OCI-LY3 (cell line): ENCODE measurements at regions not wholly inside any gene's neighbourhood (a gene's known extent, or its start where the extent isn't known, plus 50 kb on each side); places are given as distances from the start of the nearest gene placed in this dataset.

Source experiments
- H2AFZ ChIP-seq: fragments of 200-600, 300-600 bp; shearing (Covaris generic); 2 replicates; pipeline ENCODE4 v1.6.0; 2014; ENCODE audit warnings: antibody characterized with exemption, low read depth, low read length
- H3K27ac ChIP-seq: fragments of 200-600, 300-600 bp; sonication (generic); 2 replicates; pipeline ENCODE4 v1.5.1; 2014; ENCODE audit warnings: mild to moderate bottlenecking, low read length, moderate library complexity, mixed read lengths
- H3K27me3 ChIP-seq: fragments of 200-600, 300-600 bp; sonication (generic); 2 replicates; pipeline ENCODE4 v1.6.1; 2014; ENCODE audit warnings: low read depth, low read length, mixed read lengths
- H3K36me3 ChIP-seq: fragments of 200-600, 300-600 bp; sonication (generic); replicated peaks from 2 replicates; pipeline ENCODE3; 2014; ENCODE audit warnings: low read depth, low read length, mixed read lengths
- H3K4me1 ChIP-seq: fragments of 300-600, 200-600 bp; sonication (generic); 2 replicates; pipeline ENCODE4 v1.6.1; 2014; ENCODE audit warnings: low read length, mixed read lengths
- H3K4me2 ChIP-seq: fragments of 200-600, 300-600 bp; sonication (generic); 2 replicates; pipeline ENCODE4 v1.6.1; 2014; ENCODE audit warnings: low read length, mixed read lengths
- H3K4me3 ChIP-seq: fragments of 300-600, 200-600 bp; sonication (generic); 2 replicates; pipeline ENCODE4 v1.5.1; 2014; ENCODE audit warnings: antibody characterized with exemption, mild to moderate bottlenecking, low read length, moderate library complexity
- H3K79me2 ChIP-seq: fragments of 300-600, 200-600 bp; shearing (Covaris generic); 2 replicates; pipeline ENCODE4 v1.6.1; 2014; ENCODE audit warnings: mild to moderate bottlenecking, low read length, mixed read lengths
- H3K9ac ChIP-seq: fragments of 300-600, 200-600 bp; shearing (Covaris generic); 2 replicates; pipeline ENCODE4 v1.6.0; 2014; ENCODE audit warnings: mild to moderate bottlenecking, low read length, moderate library complexity
- H3K9me3 ChIP-seq: fragments of 200-600, 300-600 bp; shearing (Covaris generic); 2 replicates; pipeline ENCODE4 v1.6.1; 2014; ENCODE audit warnings: low read length, mixed read lengths; ENCODE audit not compliant: insufficient read depth
- H4K20me1 ChIP-seq: fragments of 200-600, 300-600 bp; sonication (generic); 2 replicates; pipeline ENCODE4 v1.6.1; 2016; ENCODE audit warnings: low read length, mixed read lengths; ENCODE audit not compliant: insufficient read depth
- CTCF ChIP-seq: fragments of 200-600, 300-600 bp; sonication (generic); IDR thresholded peaks from 2 replicates; pipeline ENCODE4 v1.5.1; 2014; ENCODE audit warnings: antibody characterized with exemption, low read length, low read depth
- EZH2phosphoT487 ChIP-seq: fragments of 200-600 bp; shearing (Covaris generic); IDR thresholded peaks from 2 replicates; pipeline ENCODE4 v1.6.1; 2018; ENCODE audit warnings: antibody characterized with exemption, mixed run types, low read depth

GRCh38 chr5:32499261-32499660, 54.7 kb upstream of the ZFR start:
- no peak overlapping the region for H3K4me3 ChIP-seq
- TF ChIP-seq EZH2phosphoT487 (no peak), CTCF (no peak)
- no peaks in the 10 kb centered on the region for H3K79me2 ChIP-seq
- H3K9me3 ChIP-seq = no peaks in the 10 kb centered on the region
- H3K27me3 ChIP-seq = peaks cover 57% of the 10 kb centered on the region
- H3K4me1 ChIP-seq = no peaks in the 10 kb centered on the region; the same call in 1 of the 2 replicates
- no peaks in the 10 kb centered on the region for H4K20me1 ChIP-seq
- H3K4me2 ChIP-seq = no peak overlapping the region
- H2AFZ ChIP-seq = no peak overlapping the region
- H3K36me3 ChIP-seq = no peaks in the 10 kb centered on the region
- no peak overlapping the region for H3K9ac ChIP-seq
- no peak overlapping the region for H3K27ac ChIP-seq

- Histone ChIP-seq H3K9me3 (no peaks in the 10 kb centered on the region), H3K4me1 (no peaks in the 10 kb centered on the region), H3K79me2 (no peaks in the 10 kb centered on the region), H3K36me3 (no peaks in the 10 kb centered on the region), H2AFZ (no peak overlapping the region), H3K27me3 (peaks cover 54% of the 10 kb centered on the region), H3K4me2 (no peak overlapping the region), H3K27ac (no peak overlapping the region), H3K4me3 (no peak overlapping the region), H3K9ac (no peak overlapping the region), H4K20me1 (no peaks in the 10 kb centered on the region)
- TF ChIP-seq CTCF (no peak), EZH2phosphoT487 (no peak)
Observed at GRCh38 chr5:32498484-32498883, 53.9 kb upstream of the ZFR start.

GRCh38 chr5:32496104-32496503, 51.6 kb upstream of the ZFR start:
- Histone ChIP-seq H3K4me2 (no peak overlapping the region), H3K27ac (no peak overlapping the region), H3K36me3 (no peaks in the 10 kb centered on the region), H3K4me3 (no peak overlapping the region), H3K79me2 (no peaks in the 10 kb centered on the region), H3K4me1 (no peaks in the 10 kb centered on the region), H2AFZ (no peak overlapping the region), H3K9me3 (no peaks in the 10 kb centered on the region), H3K9ac (no peak overlapping the region), H4K20me1 (no peaks in the 10 kb centered on the region), H3K27me3 (peaks cover 48% of the 10 kb centered on the region)
- no peak for TF ChIP-seq EZH2phosphoT487
- TF ChIP-seq CTCF = no peak

GRCh38 chr5:32494827-32495226, 50.3 kb upstream of the ZFR start:
- TF ChIP-seq CTCF (no peak), EZH2phosphoT487 (no peak)
- peaks cover 46% of the 10 kb centered on the region for H3K27me3 ChIP-seq
- H2AFZ ChIP-seq = no peak overlapping the region

More at GRCh38 chr5:32494827-32495226, 50.3 kb upstream of the ZFR start:
- H4K20me1 ChIP-seq = no peaks in the 10 kb centered on the region
- no peaks in the 10 kb centered on the region for H3K4me1 ChIP-seq
- no peak overlapping the region for H3K4me3 ChIP-seq
- no peak overlapping the region for H3K4me2 ChIP-seq
- H3K36me3 ChIP-seq = no peaks in the 10 kb centered on the region
- H3K9me3 ChIP-seq = no peaks in the 10 kb centered on the region
- no peak overlapping the region for H3K9ac ChIP-seq
- no peaks in the 10 kb centered on the region for H3K79me2 ChIP-seq
- H3K27ac ChIP-seq = no peak overlapping the region
